CD4-positive, CD25-positive, alpha-beta regulatory T cell (primary cell): ENCODE measurements at regions not wholly inside any gene's neighbourhood (a gene's known extent, or its start where the extent isn't known, plus 50 kb on each side); places are given as distances from the start of the nearest gene placed in this dataset.
"Not testable (repeated sequence)": the region's sequence is repeated elsewhere in the genome, so short reads cannot be mapped to it uniquely, and the experiment has no call there.

Experiments used
- ATAC-seq, 2 donors: fragments of 150-1000 bp; cut with Tn5 transposase; one replicate each; pipeline ENCODE4 v1.10.0; 2021; ENCODE audit warnings: low read depth in 2 of 2, moderate number of reproducible peaks in 2 of 2, moderate library complexity in 1 of 2
- DNase-seq, 3 donors: peaks; one replicate each; pipeline versions ENCODE4 v3.0.0 to v3.0.0-alpha.2; 2012 to 2022; ENCODE audit warnings: mixed read lengths in 1 of 3
- H3K27ac ChIP-seq: one replicate; pipeline ENCODE4 v1.7.0; 2013; ENCODE audit warnings: mild to moderate bottlenecking, low read length; ENCODE audit not compliant: insufficient read depth, poor library complexity, severe bottlenecking
- H3K27me3 ChIP-seq: one replicate; pipeline ENCODE4 v1.7.0; 2013; ENCODE audit warnings: low read length; ENCODE audit not compliant: control insufficient read depth, insufficient read depth
- H3K36me3 ChIP-seq: one replicate; pipeline ENCODE4 v1.7.0; 2013; ENCODE audit warnings: mild to moderate bottlenecking, low read length, moderate library complexity; ENCODE audit not compliant: control insufficient read depth, insufficient read depth
- H3K4me1 ChIP-seq: 2 replicates; pipeline ENCODE4 v1.7.0; 2013; ENCODE audit warnings: mild to moderate bottlenecking, low read length; ENCODE audit not compliant: insufficient read depth, control insufficient read depth, poor library complexity, severe bottlenecking
- H3K4me3 ChIP-seq: one replicate; pipeline ENCODE4 v1.7.0; 2013; ENCODE audit warnings: low read depth, mild to moderate bottlenecking, low read length, moderate library complexity
- H3K9me3 ChIP-seq, 2 experiments: 1 replicate in 1 of 2; 2 replicates in 1 of 2; pipeline ENCODE4 v1.7.0; 2013; ENCODE audit warnings: low read length in 2 of 2, mild to moderate bottlenecking in 1 of 2, moderate library complexity in 1 of 2; ENCODE audit not compliant: control insufficient read depth in 2 of 2
- H3K27ac Mint-ChIP-seq, 3 donors: one replicate each; pipeline ENCODE4 v1.8.0; 2020 to 2022; ENCODE audit warnings: mild to moderate bottlenecking in 3 of 3, mixed read lengths in 3 of 3, moderate library complexity in 2 of 3
- H3K27me3 Mint-ChIP-seq: one replicate; pipeline ENCODE4 v1.8.0; 2022; ENCODE audit warnings: mild to moderate bottlenecking, mixed read lengths
- H3K36me3 Mint-ChIP-seq: one replicate; pipeline ENCODE4 v1.8.0; 2020; ENCODE audit warnings: mixed read lengths
- H3K4me1 Mint-ChIP-seq, 4 donors: one replicate each; pipeline ENCODE4 v1.8.0; 2020 to 2022; ENCODE audit warnings: mixed read lengths in 4 of 4, mild to moderate bottlenecking in 1 of 4
- H3K4me3 Mint-ChIP-seq, 4 donors: one replicate each; pipeline ENCODE4 v1.8.0; 2020 to 2022; ENCODE audit warnings: mild to moderate bottlenecking in 4 of 4, mixed read lengths in 4 of 4, moderate library complexity in 3 of 4
- H3K9me3 Mint-ChIP-seq, 7 donors: one replicate each; pipeline ENCODE4 v1.8.0; 2020 to 2022; ENCODE audit warnings: mixed read lengths in 7 of 7, mild to moderate bottlenecking in 3 of 7, moderate library complexity in 2 of 7

DNA sequence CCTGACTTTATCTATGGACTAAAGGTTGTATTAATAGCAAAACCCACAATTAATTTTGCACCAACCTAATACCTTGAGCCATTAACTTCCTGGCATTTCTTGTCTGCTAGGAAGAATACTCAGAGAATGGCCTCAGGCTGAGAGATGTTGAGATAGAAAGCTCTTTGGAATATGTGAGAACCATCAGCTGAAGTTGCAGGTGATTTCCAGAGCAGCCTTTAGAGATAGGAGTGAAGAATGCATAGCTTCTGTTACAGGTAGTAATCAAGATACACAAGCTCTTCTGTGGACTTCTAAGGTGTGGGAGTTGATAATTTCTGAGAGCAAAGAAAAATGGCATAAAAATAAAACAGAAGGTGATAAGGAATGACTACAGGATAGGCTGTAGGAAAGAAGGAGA, 669.3 kb upstream of the SEMA6D start:
- DNase-seq, H3K36me3 Mint-ChIP-seq, H3K27ac ChIP-seq, H3K36me3 ChIP-seq, H3K4me3 Mint-ChIP-seq, H3K27ac Mint-ChIP-seq, H3K4me1 Mint-ChIP-seq, H3K4me3 ChIP-seq, H3K9me3 ChIP-seq, ATAC-seq, H3K4me1 ChIP-seq, H3K27me3 ChIP-seq, H3K27me3 Mint-ChIP-seq: not testable (repeated sequence)
- peaks cover 2 to 17% (median 4%) of the 10 kb centered on the region in 7 donors for H3K9me3 Mint-ChIP-seq

DNA sequence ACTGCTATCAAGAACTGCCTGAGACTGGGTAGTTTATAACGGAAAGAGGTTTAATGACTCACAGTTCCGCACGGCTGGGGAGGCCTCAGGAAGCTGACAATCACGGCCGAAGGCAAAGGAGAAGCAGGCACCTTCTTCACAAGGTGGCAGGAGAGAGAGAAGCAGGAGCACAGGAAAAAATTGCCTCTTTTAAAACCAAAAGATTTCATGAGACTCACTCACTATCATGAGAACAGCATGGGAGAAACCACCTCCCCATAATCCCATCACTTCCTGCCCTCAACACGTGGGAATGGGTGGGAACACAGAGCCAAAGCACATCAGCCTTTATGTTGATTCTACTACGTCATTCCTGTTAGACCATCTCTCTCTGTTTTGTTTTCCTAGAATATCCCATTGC, 650.9 kb upstream of the SEMA6D start:
- no peaks in the 10 kb centered on the region for H3K36me3 Mint-ChIP-seq
- H3K27ac Mint-ChIP-seq = no peak overlapping the region
- Histone ChIP-seq H3K27me3 (no peaks in the 10 kb centered on the region), H3K27ac (no peak overlapping the region), H3K9me3 (no peaks in the 10 kb centered on the region), H3K4me1 (no peaks in the 10 kb centered on the region), H3K4me3 (no peak overlapping the region), H3K36me3 (no peaks in the 10 kb centered on the region)
- H3K4me1 Mint-ChIP-seq = no peaks in the 10 kb centered on the region
- H3K27me3 Mint-ChIP-seq = no peaks in the 10 kb centered on the region
- DNase-seq (no peak), ATAC-seq (no peak)
- H3K9me3 Mint-ChIP-seq = peaks cover 0 to 11% (median 0%) of the 10 kb centered on the region in 7 donors
- H3K4me3 Mint-ChIP-seq = no peak overlapping the region

DNA sequence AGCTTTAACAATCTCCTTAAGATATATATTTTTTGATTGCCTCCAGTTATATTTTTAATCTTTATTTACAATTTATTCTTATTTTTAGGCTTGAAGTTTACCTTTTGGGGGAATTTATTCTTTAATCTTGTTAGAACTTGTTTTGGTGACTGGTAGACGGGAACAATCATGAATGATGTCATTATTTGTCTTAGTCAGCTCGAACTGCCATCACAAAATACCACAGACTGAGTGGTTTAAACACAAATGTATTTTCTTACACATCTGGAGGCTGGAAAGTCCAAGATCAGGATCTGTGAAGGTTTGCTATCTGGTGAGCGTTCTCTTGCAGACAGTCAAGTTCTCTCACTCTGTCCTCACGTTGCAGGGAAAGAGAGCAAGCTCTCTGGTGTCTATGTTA, 639.5 kb upstream of the SEMA6D start:
- not testable (repeated sequence) for H3K36me3 Mint-ChIP-seq, DNase-seq, H3K27me3 ChIP-seq, H3K4me3 ChIP-seq, H3K4me1 ChIP-seq, H3K27me3 Mint-ChIP-seq, ATAC-seq, H3K27ac ChIP-seq, H3K36me3 ChIP-seq, H3K4me3 Mint-ChIP-seq, H3K9me3 Mint-ChIP-seq, H3K9me3 ChIP-seq, H3K4me1 Mint-ChIP-seq, H3K27ac Mint-ChIP-seq

DNA sequence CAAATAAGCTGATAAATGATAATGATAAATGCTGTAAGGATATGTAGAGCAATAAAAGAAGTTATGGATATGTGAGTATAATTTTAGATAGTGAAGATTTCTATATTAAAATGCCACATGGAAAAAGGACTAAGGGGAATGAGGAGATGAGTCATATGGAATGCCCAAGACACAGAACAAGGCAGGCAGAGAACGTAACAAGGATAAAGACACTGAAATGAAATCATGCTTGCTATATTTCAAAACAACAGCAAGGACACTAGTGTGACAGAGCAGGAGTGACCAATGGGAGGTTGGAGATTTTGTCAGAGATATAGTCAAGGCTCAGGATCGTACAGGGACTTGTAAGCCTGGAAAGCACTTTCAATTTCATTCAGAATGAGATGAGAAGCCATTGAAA, 621.5 kb upstream of the SEMA6D start:
- ATAC-seq = no peak
- no peaks in the 10 kb centered on the region for H3K4me1 Mint-ChIP-seq
- peaks cover 0 to 12% (median 7%) of the 10 kb centered on the region in 7 donors for H3K9me3 Mint-ChIP-seq
- no peak overlapping the region for H3K27ac Mint-ChIP-seq
- H3K27me3 ChIP-seq = no peaks in the 10 kb centered on the region
- no peaks in the 10 kb centered on the region for H3K9me3 ChIP-seq
- no peak overlapping the region for H3K4me3 Mint-ChIP-seq
- no peaks in the 10 kb centered on the region for H3K27me3 Mint-ChIP-seq
- no peaks in the 10 kb centered on the region for H3K36me3 Mint-ChIP-seq
- DNase-seq = no peak
- H3K36me3 ChIP-seq = no peaks in the 10 kb centered on the region
- no peaks in the 10 kb centered on the region for H3K4me1 ChIP-seq
- no peak overlapping the region for H3K27ac ChIP-seq
- H3K4me3 ChIP-seq = no peak overlapping the region

DNA sequence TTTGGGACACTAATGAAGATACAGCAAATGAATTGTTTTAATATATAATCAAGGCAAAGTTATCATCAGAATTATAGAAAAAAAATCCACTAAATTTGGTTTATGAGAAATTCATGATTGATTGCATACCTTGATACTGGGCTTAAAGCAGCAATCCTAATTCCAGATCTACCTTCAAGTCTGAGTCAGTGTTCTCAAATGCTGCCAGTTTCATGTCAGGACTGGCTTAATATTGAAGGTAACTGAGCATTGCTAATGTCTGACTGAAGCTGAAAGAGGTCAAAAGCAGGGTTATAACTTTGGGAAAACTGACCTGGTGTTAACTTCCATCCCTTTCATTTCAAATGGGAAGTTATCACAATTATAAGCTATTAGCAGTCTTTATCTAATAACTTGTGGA, 618.8 kb upstream of the SEMA6D start:
- ATAC-seq, H3K4me1 ChIP-seq, H3K4me3 ChIP-seq, H3K36me3 ChIP-seq, H3K27me3 Mint-ChIP-seq, H3K9me3 ChIP-seq, H3K27ac ChIP-seq, H3K4me1 Mint-ChIP-seq, H3K36me3 Mint-ChIP-seq, H3K9me3 Mint-ChIP-seq, H3K4me3 Mint-ChIP-seq, H3K27ac Mint-ChIP-seq, DNase-seq, H3K27me3 ChIP-seq: not testable (repeated sequence)

DNA sequence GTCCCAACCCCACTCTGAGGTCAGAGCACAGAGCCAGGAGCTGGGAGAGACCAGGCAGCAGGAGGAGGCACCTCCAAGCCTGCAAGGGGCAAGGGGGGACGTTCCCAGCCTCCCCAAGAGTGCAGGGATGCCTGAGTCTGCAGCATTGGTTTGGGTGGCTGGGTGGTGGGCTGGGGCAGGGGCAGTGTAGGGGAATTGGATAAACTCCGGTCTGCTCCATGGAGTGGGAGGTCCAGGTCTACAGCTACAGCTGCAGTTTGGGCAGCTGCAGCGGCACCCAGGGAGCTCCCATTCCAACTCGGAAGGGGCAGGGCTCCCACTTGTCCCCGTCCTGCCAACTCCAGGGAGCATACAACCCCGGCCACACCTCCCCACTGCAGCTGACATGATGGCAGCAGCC, 617.5 kb upstream of the SEMA6D start:
- not testable (repeated sequence) for H3K36me3 Mint-ChIP-seq, H3K4me3 ChIP-seq, H3K4me1 Mint-ChIP-seq, H3K27ac ChIP-seq, H3K27me3 ChIP-seq, H3K4me3 Mint-ChIP-seq, H3K27ac Mint-ChIP-seq, DNase-seq, H3K27me3 Mint-ChIP-seq, ATAC-seq, H3K36me3 ChIP-seq, H3K9me3 ChIP-seq, H3K4me1 ChIP-seq, H3K9me3 Mint-ChIP-seq

DNA sequence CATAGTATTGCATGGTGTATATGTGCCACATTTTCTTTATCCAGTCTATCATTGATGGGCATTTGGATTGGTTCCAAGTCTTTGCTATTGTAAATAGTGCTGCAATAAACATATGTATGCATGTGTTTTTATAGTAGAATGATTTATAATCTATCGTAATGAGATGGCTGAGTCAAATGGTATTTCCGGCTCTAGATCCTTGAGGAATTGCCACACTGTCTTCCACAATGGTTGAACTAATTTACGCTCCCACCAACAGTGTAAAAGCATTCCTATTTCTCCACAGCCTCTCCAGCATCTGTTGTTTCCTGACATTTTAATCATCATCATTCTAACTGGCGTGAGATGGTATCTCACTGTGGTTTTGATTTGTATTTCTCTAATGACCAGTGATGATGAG, 608.5 kb upstream of the SEMA6D start:
- not testable (repeated sequence) for H3K27ac Mint-ChIP-seq, H3K4me1 Mint-ChIP-seq, H3K36me3 Mint-ChIP-seq, DNase-seq, ATAC-seq, H3K4me3 ChIP-seq, H3K36me3 ChIP-seq, H3K4me1 ChIP-seq, H3K27ac ChIP-seq, H3K9me3 ChIP-seq, H3K27me3 Mint-ChIP-seq, H3K27me3 ChIP-seq, H3K4me3 Mint-ChIP-seq
- peaks cover 6 to 14% (median 10%) of the 10 kb centered on the region in 7 donors for H3K9me3 Mint-ChIP-seq

DNA sequence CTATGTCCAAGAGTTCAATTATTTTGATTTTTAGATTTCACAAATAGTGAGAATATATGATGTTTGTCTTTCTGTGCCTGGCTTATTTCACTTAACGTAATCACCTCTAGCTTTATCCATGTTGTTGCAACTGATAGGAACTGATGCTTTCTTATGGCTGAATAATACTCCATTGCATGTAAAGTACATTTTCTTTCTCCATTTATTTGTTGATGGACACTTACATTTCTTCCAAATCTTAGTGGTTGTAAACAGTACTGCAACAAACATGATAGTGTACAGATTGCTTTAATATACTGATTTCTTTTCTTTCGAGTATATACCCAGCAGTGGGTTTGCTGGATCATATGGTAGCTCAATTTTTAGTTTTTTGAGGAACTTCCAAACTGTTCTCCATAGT, 600.6 kb upstream of the SEMA6D start:
- Histone ChIP-seq H3K4me1 (no peaks in the 10 kb centered on the region), H3K27me3 (no peaks in the 10 kb centered on the region), H3K27ac (no peak overlapping the region), H3K4me3 (no peak overlapping the region), H3K9me3 (no peaks in the 10 kb centered on the region), H3K36me3 (no peaks in the 10 kb centered on the region)
- no peak overlapping the region for H3K4me3 Mint-ChIP-seq
- H3K36me3 Mint-ChIP-seq = no peaks in the 10 kb centered on the region
- DNase-seq = no peak
- H3K9me3 Mint-ChIP-seq = peaks cover 5 to 21% (median 7%) of the 10 kb centered on the region in 7 donors
- ATAC-seq = no peak
- no peaks in the 10 kb centered on the region for H3K4me1 Mint-ChIP-seq
- H3K27ac Mint-ChIP-seq = no peak overlapping the region
- no peaks in the 10 kb centered on the region for H3K27me3 Mint-ChIP-seq
